Activated CD4-positive, alpha-beta T cell treated with anti-CD3 and anti-CD28 coated beads, Interleukin-2, amount 10 ng/mL, durations not matched to agents 24 days and 14 days (primary cell): ENCODE measurements at regions not wholly inside any gene's neighbourhood (a gene's known extent, or its start where the extent isn't known, plus 50 kb on each side); places are given as distances from the start of the nearest gene placed in this dataset.
"Not testable (repeated sequence)": the region's sequence is repeated elsewhere in the genome, so short reads cannot be mapped to it uniquely, and the experiment has no call there.

ENCODE experiments used
- DNase-seq: peaks from one replicate; pipeline ENCODE4 v3.0.0; 2022
- H3K27ac Mint-ChIP-seq: one replicate; pipeline ENCODE4 v1.8.0; 2022; ENCODE audit warnings: mild to moderate bottlenecking, mixed read lengths
- H3K27me3 Mint-ChIP-seq: one replicate; pipeline ENCODE4 v1.8.0; 2022; ENCODE audit warnings: mixed read lengths
- H3K36me3 Mint-ChIP-seq: one replicate; pipeline ENCODE4 v1.8.0; 2022; ENCODE audit warnings: low read depth, mild to moderate bottlenecking, mixed read lengths
- H3K4me1 Mint-ChIP-seq: one replicate; pipeline ENCODE4 v1.8.0; 2021; ENCODE audit warnings: mixed read lengths
- H3K4me3 Mint-ChIP-seq: one replicate; pipeline ENCODE4 v1.8.0; 2022; ENCODE audit warnings: mild to moderate bottlenecking, moderate library complexity, mixed read lengths
- H3K9me3 Mint-ChIP-seq: one replicate; pipeline ENCODE4 v1.8.0; 2021; ENCODE audit warnings: mixed read lengths
- intact Hi-C: fragments of 100-400 bp; cut with micrococcal nuclease; formaldehyde crosslinking; loops from one replicate; pipeline ENCODE4 v1.15.1; 2023

- H3K27me3 Mint-ChIP-seq = no peaks in the 10 kb centered on the region
- no peak overlapping the region for H3K4me3 Mint-ChIP-seq
- intact Hi-C loops = no loop called here
- no peak for DNase-seq
- H3K9me3 Mint-ChIP-seq = no peaks in the 10 kb centered on the region
- H3K36me3 Mint-ChIP-seq = no peaks in the 10 kb centered on the region
- H3K27ac Mint-ChIP-seq = no peak overlapping the region
- no peaks in the 10 kb centered on the region for H3K4me1 Mint-ChIP-seq
These were observed 334.3 kb downstream of the TFAP2A start for GRCh38 chr6:10080561-10080960.

GRCh38 chr6:10078581-10078980 is 336.3 kb downstream of the TFAP2A start:
- no peaks in the 10 kb centered on the region for H3K9me3 Mint-ChIP-seq
- intact Hi-C loops = no loop called here
- DNase-seq = no peak
- H3K27ac Mint-ChIP-seq = no peak overlapping the region
- H3K27me3 Mint-ChIP-seq = no peaks in the 10 kb centered on the region
- H3K4me1 Mint-ChIP-seq = no peaks in the 10 kb centered on the region
- no peak overlapping the region for H3K4me3 Mint-ChIP-seq
- H3K36me3 Mint-ChIP-seq = no peaks in the 10 kb centered on the region

- intact Hi-C loops, H3K9me3 Mint-ChIP-seq, H3K27ac Mint-ChIP-seq, DNase-seq, H3K4me1 Mint-ChIP-seq, H3K27me3 Mint-ChIP-seq, H3K4me3 Mint-ChIP-seq, H3K36me3 Mint-ChIP-seq: not testable (repeated sequence)
These were observed 340.1 kb downstream of the TFAP2A start for GRCh38 chr6:10074726-10075125.

- H3K27ac Mint-ChIP-seq = no peak overlapping the region
- H3K27me3 Mint-ChIP-seq = no peaks in the 10 kb centered on the region
- no peaks in the 10 kb centered on the region for H3K9me3 Mint-ChIP-seq
- H3K36me3 Mint-ChIP-seq = no peaks in the 10 kb centered on the region
- DNase-seq = no peak
- no peak overlapping the region for H3K4me3 Mint-ChIP-seq
- intact Hi-C loops = no loop called here
- no peaks in the 10 kb centered on the region for H3K4me1 Mint-ChIP-seq
These were observed 341.5 kb downstream of the TFAP2A start for GRCh38 chr6:10073341-10073740.

DNA sequence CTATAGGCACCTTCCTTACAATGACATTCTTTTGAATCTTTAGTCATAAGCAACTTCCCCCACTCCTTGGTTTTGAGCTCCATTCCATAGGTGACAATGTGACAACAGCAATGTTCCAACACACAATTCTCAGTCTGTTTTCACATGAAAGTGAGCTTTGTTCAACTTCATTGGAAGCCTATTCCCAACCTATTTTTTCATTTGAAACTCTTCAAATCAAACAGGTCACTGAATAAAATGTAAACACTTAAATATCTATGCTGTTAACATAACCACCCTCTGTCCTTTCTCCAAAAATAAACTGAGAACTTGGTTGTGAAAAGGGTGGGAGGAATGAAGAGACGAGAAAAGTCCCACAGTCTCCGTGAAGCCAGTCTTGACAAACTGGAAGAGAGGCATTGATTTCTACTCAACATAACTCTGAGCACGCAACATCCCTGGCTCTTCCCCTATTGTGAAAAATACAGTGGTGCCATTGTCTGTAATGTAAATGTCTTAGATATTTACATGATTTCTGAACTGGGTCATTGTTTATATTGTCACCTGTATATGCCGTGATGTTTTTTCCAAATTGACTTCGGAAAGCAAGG is 343.1 kb downstream of the TFAP2A start:
- Mint-ChIP-seq H3K4me3 (no peak overlapping the region), H3K27me3 (no peaks in the 10 kb centered on the region), H3K9me3 (no peaks in the 10 kb centered on the region), H3K36me3 (no peaks in the 10 kb centered on the region), H3K4me1 (no peaks in the 10 kb centered on the region), H3K27ac (no peak overlapping the region)
- DNase-seq = no peak
- intact Hi-C loops = no loop called here

- DNase-seq = no peak
- Mint-ChIP-seq H3K27ac (no peak overlapping the region), H3K4me1 (no peaks in the 10 kb centered on the region), H3K36me3 (no peaks in the 10 kb centered on the region), H3K27me3 (no peaks in the 10 kb centered on the region), H3K9me3 (no peaks in the 10 kb centered on the region), H3K4me3 (no peak overlapping the region)
- intact Hi-C loops = no loop called here
These were observed 354.9 kb downstream of the TFAP2A start for GRCh38 chr6:10060004-10060403.

GRCh38 chr6:10054672-10055071 is 360.2 kb downstream of the TFAP2A start:
- H3K27me3 Mint-ChIP-seq = no peaks in the 10 kb centered on the region
- H3K36me3 Mint-ChIP-seq = no peaks in the 10 kb centered on the region
- intact Hi-C loops = no loop called here
- no peaks in the 10 kb centered on the region for H3K4me1 Mint-ChIP-seq
- no peak overlapping the region for H3K27ac Mint-ChIP-seq
- H3K9me3 Mint-ChIP-seq = no peaks in the 10 kb centered on the region
- no peak overlapping the region for H3K4me3 Mint-ChIP-seq
- no peak for DNase-seq

DNA sequence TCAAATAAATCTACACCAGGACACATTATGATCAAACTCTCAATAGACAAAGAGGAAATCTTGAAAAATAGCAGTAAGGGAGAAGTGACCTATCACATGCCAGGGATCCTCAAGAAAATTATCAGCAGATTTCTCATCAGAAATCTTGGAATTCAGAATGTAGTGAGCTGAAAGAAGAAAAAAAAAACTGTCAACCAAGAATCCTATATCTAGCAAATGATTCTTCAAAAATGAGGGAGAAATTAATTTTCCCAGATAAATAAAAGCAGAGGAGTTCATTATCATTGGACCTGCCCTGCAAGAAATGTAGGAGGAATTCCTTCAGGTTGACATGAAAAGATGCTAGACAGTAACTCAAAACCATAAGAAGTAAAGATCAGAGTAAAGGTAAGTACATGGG is 363.6 kb downstream of the TFAP2A start:
- Mint-ChIP-seq H3K4me3 (no peak overlapping the region), H3K27ac (no peak overlapping the region), H3K4me1 (no peaks in the 10 kb centered on the region), H3K9me3 (no peaks in the 10 kb centered on the region), H3K27me3 (no peaks in the 10 kb centered on the region), H3K36me3 (no peaks in the 10 kb centered on the region)
- intact Hi-C loops = no loop called here
- DNase-seq = no peak

GRCh38 chr6:10048370-10049297 is 366.2 kb downstream of the TFAP2A start:
- no peak overlapping the region for H3K27ac Mint-ChIP-seq
- no peak for DNase-seq

GRCh38 chr6:10042280-10042679 is 372.6 kb downstream of the TFAP2A start:
- no peak overlapping the region for H3K4me3 Mint-ChIP-seq
- H3K36me3 Mint-ChIP-seq = no peaks in the 10 kb centered on the region
- H3K27ac Mint-ChIP-seq = no peak overlapping the region
- no peak for DNase-seq
- intact Hi-C loops = no loop called here
- H3K27me3 Mint-ChIP-seq = no peaks in the 10 kb centered on the region
- no peaks in the 10 kb centered on the region for H3K4me1 Mint-ChIP-seq
- no peaks in the 10 kb centered on the region for H3K9me3 Mint-ChIP-seq

More at GRCh38 chr6:10048370-10049297, 366.2 kb downstream of the TFAP2A start:
- Mint-ChIP-seq H3K9me3 (no peaks in the 10 kb centered on the region), H3K36me3 (no peaks in the 10 kb centered on the region), H3K4me1 (no peaks in the 10 kb centered on the region), H3K27me3 (no peaks in the 10 kb centered on the region), H3K4me3 (no peak overlapping the region)
- intact Hi-C loops = no loop called here

GRCh38 chr6:10033223-10033829 is 381.5 kb downstream of the TFAP2A start:
- intact Hi-C loops = loop anchor here (5.0 kb wide), 1 partner anchor 394 kb away; no protein-coding TSS in a partner anchor
- Mint-ChIP-seq H3K27ac (no peak overlapping the region), H3K4me3 (no peak overlapping the region), H3K27me3 (no peaks in the 10 kb centered on the region), H3K4me1 (no peaks in the 10 kb centered on the region), H3K36me3 (no peaks in the 10 kb centered on the region), H3K9me3 (no peaks in the 10 kb centered on the region)
- no peak for DNase-seq

GRCh38 chr6:10031617-10032016 is 383.3 kb downstream of the TFAP2A start:
- intact Hi-C loops = loop anchor here (5.0 kb wide), 1 partner anchor 396 kb away; no protein-coding TSS in a partner anchor
- H3K9me3 Mint-ChIP-seq = no peaks in the 10 kb centered on the region
- no peak for DNase-seq
- H3K27me3 Mint-ChIP-seq = no peaks in the 10 kb centered on the region
- no peak overlapping the region for H3K27ac Mint-ChIP-seq
- H3K36me3 Mint-ChIP-seq = no peaks in the 10 kb centered on the region
- no peak overlapping the region for H3K4me3 Mint-ChIP-seq
- no peaks in the 10 kb centered on the region for H3K4me1 Mint-ChIP-seq

DNA sequence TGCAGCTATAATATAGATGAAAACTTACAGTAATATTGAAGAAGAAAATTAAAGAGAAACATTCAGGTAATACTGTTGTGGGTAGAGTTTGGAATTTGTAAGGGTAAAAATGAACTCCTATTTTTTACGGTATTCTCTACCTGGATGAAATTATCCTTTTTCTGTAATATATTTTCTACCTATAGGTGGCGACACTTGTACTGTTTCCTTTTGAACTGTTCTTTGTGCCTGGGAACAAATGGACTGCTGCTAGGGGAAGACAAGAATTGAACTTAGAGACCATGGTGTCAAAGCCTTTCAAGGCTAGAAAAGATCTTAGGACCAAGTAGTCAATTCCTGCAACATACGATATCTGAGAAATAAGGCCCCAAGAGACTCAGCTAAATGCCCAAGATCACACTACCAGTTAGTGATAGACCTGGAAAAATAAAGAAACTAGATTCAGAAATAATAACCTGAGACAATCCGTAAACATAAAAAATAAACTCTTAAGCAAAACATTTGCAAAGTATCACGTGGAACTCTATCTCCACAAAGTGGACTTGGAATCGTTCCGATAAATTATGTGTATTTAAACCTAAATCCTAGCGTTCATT is 383.8 kb downstream of the TFAP2A start:
- H3K27ac Mint-ChIP-seq = no peak overlapping the region
- no peaks in the 10 kb centered on the region for H3K4me1 Mint-ChIP-seq
- intact Hi-C loops = loop anchor here (5.0 kb wide), 1 partner anchor 396 kb away; no protein-coding TSS in a partner anchor
- no peak for DNase-seq
- H3K4me3 Mint-ChIP-seq = no peak overlapping the region
- H3K27me3 Mint-ChIP-seq = no peaks in the 10 kb centered on the region
- H3K9me3 Mint-ChIP-seq = no peaks in the 10 kb centered on the region
- no peaks in the 10 kb centered on the region for H3K36me3 Mint-ChIP-seq

DNA sequence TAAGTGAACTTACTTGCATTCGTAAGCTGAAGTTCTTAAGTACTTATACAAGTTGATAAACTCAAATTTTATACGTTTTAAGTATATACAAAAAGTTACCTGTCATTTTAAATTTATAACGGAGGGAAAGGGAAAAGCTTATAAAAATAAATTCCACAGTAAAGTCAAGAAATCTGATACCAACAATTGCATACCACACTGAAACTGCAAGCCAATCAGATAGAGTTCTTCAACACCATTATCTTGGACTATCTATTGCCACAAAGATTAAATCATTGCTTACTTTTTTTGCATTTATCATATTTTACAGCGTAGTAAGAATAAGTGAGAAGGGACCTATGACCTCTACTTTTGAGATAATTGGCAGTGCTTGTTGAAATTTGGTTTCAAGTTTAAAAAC is 386.7 kb downstream of the TFAP2A start:
- Mint-ChIP-seq H3K4me3 (no peak overlapping the region), H3K27me3 (no peaks in the 10 kb centered on the region), H3K9me3 (no peaks in the 10 kb centered on the region), H3K4me1 (no peaks in the 10 kb centered on the region), H3K36me3 (no peaks in the 10 kb centered on the region), H3K27ac (no peak overlapping the region)
- no peak for DNase-seq
- intact Hi-C loops = no loop called here
